Adrenal gland (tissue), 5 donors: ENCODE measurements at regions not wholly inside any gene's neighbourhood (a gene's known extent, or its start where the extent isn't known, plus 50 kb on each side); places are given as distances from the start of the nearest gene placed in this dataset.

ENCODE experiments used
- CTCF ChIP-seq, 6 experiments: fragments of 450-650 bp in 4 of 6; fragments of 200-600 bp in 2 of 6; sonication (generic) in 1 of 6; IDR thresholded peaks; 1 replicate in 5 of 6; 2 replicates in 1 of 6; pipeline versions ENCODE4 v1.5.1 to v1.8.0; 2016 to 2021; ENCODE audit warnings: antibody characterized with exemption in 6 of 6, mild to moderate bottlenecking in 2 of 6, moderate library complexity in 1 of 6
- POLR2A ChIP-seq, 2 donors: fragments of 450-650 bp; IDR thresholded peaks; one replicate each; pipeline ENCODE4 v1.6.1; 2017; ENCODE audit warnings: antibody characterized with exemption in 2 of 2, mild to moderate bottlenecking in 2 of 2, moderate library complexity in 1 of 2
- donor health status: DM: no; HTN: no; CAD: no.

GRCh38 chr22:34851918-34852662 is 213.9 kb upstream of the ISX start:
- TF ChIP-seq CTCF (IDR thresholded peaks at IDR 0.05) (no peak), POLR2A (IDR thresholded peaks at IDR 0.05) (no peak)
